ENCODE measurements at regions not wholly inside any gene's neighbourhood (a gene's known extent, or its start where the extent isn't known, plus 50 kb on each side); places are given as distances from the start of the nearest gene placed in this dataset.
"Not testable (repeated sequence)": the region's sequence is repeated elsewhere in the genome, so short reads cannot be mapped to it uniquely, and the experiment has no call there.

DNA sequence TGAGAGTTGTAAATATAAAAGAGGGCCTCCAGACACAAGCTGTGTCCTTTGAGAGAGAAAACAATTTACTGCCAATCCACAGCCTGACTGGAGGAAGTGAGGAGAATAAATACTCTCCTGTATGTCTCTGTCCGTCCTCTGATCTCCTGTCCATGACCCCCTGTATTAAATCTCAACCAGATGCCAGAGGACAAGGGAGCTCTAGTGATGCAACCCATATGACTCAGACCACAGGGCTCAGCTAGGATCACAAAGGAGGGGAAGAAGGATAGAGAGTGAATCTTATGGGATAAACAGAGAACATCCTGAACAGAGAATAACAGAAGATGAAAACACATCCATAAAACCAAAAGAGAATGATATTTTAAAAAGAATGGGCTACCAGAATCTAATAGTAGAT, 482.6 kb downstream of the PLOD2 start:
- CTCF ChIA-PET: interaction anchor here (0.5 kb wide), 1 partner anchor 13 kb away, joined by 3 read pairs; no protein-coding TSS in a partner anchor
- Mint-ChIP-seq H3K27ac (ENCODE audit: unreplicated experiment) (no peak overlapping the region), H3K4me1 (ENCODE audit: low read depth, unreplicated experiment) (peaks cover 14% of the 10 kb centered on the region)

DNA sequence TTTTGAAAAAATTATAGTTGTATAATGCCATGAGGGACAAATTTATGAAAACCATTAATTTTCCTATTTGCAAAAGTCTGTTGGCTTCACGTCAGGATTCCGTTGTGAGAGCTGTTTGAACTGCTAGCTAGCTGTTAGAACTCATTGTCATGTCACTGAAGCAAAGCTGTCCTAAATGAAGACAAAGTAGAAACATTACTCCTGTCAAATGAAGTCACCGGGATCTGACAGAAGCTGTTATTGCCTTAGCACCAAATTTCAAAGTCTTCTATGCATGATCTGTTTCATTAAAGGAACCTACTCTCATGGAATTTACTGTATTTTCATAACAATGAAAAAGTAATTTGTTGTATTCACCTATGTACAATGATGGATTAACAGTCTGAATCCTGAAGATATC, 479.8 kb downstream of the PLOD2 start:
- peaks cover 7% of the 10 kb centered on the region for H3K4me1 Mint-ChIP-seq (ENCODE audit: low read depth, unreplicated experiment)
- no peaks in the 10 kb centered on the region for H3K36me3 Mint-ChIP-seq (ENCODE audit: insufficient read depth, unreplicated experiment)
- CTCF ChIA-PET: interaction anchor here (0.7 kb wide), 1 partner anchor 1481 kb away, joined by 3 read pairs; no protein-coding TSS in a partner anchor
- H3K4me3 Mint-ChIP-seq (ENCODE audit: low read depth, unreplicated experiment): no peak overlapping the region
- no TSS peak for BruUV-seq (replicated peaks)
- no peak overlapping the region for H3K27ac Mint-ChIP-seq (ENCODE audit: unreplicated experiment)
- TF ChIP-seq, protein P1, sequence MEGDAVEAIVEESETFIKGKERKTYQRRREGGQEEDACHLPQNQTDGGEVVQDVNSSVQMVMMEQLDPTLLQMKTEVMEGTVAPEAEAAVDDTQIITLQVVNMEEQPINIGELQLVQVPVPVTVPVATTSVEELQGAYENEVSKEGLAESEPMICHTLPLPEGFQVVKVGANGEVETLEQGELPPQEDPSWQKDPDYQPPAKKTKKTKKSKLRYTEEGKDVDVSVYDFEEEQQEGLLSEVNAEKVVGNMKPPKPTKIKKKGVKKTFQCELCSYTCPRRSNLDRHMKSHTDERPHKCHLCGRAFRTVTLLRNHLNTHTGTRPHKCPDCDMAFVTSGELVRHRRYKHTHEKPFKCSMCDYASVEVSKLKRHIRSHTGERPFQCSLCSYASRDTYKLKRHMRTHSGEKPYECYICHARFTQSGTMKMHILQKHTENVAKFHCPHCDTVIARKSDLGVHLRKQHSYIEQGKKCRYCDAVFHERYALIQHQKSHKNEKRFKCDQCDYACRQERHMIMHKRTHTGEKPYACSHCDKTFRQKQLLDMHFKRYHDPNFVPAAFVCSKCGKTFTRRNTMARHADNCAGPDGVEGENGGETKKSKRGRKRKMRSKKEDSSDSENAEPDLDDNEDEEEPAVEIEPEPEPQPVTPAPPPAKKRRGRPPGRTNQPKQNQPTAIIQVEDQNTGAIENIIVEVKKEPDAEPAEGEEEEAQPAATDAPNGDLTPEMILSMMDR (IDR thresholded peaks at IDR 0.05; ENCODE audit: unreplicated experiment): no peak
- H3K9me3 Mint-ChIP-seq (ENCODE audit: low read depth, unreplicated experiment): no peaks in the 10 kb centered on the region
- intact Hi-C loops (cut with micrococcal nuclease; ENCODE audit: unreplicated experiment): no loop called here
- no peaks in the 10 kb centered on the region for H3K27me3 Mint-ChIP-seq (ENCODE audit: unreplicated experiment)
- DNase-seq: no peak

More for the DNA sequence above, 482.6 kb downstream of the PLOD2 start:
- BruUV-seq (replicated peaks): no TSS peak
- DNase-seq: no peak
- Mint-ChIP-seq H3K4me3 (ENCODE audit: low read depth, unreplicated experiment) (no peak overlapping the region), H3K36me3 (ENCODE audit: insufficient read depth, unreplicated experiment) (no peaks in the 10 kb centered on the region), H3K27me3 (ENCODE audit: unreplicated experiment) (no peaks in the 10 kb centered on the region), H3K9me3 (ENCODE audit: low read depth, unreplicated experiment) (no peaks in the 10 kb centered on the region)
- TF ChIP-seq, protein P1 (IDR thresholded peaks at IDR 0.05; ENCODE audit: unreplicated experiment): no peak
- intact Hi-C loops (cut with micrococcal nuclease; ENCODE audit: unreplicated experiment): no loop called here

DNA sequence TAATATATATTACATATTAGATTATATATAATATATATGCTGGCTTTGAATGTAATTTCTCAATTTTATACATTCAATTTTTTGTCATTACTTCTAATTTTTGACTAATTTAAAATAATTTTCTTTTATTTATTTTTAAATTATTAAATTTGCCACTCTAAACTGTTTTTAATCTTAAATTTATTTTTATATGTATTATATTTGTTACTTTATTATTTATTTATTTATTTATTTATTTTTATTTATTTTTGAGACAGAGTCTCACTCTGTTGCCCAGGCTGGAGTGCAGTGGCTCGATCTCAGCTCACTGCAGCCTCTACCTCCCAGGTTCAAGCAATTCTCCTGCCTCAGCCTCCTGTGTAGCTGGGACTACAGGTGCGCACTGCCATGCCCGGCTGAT, 473.0 kb downstream of the PLOD2 start:
- H3K27ac Mint-ChIP-seq (ENCODE audit: unreplicated experiment); H3K27me3 Mint-ChIP-seq (ENCODE audit: unreplicated experiment); H3K36me3 Mint-ChIP-seq (ENCODE audit: insufficient read depth, unreplicated experiment); H3K4me3 Mint-ChIP-seq (ENCODE audit: low read depth, unreplicated experiment); DNase-seq; H3K9me3 Mint-ChIP-seq (ENCODE audit: low read depth, unreplicated experiment); H3K4me1 Mint-ChIP-seq (ENCODE audit: low read depth, unreplicated experiment); intact Hi-C loops (cut with micrococcal nuclease; ENCODE audit: unreplicated experiment); CTCF ChIA-PET; BruUV-seq (replicated peaks): not testable (repeated sequence)

DNA sequence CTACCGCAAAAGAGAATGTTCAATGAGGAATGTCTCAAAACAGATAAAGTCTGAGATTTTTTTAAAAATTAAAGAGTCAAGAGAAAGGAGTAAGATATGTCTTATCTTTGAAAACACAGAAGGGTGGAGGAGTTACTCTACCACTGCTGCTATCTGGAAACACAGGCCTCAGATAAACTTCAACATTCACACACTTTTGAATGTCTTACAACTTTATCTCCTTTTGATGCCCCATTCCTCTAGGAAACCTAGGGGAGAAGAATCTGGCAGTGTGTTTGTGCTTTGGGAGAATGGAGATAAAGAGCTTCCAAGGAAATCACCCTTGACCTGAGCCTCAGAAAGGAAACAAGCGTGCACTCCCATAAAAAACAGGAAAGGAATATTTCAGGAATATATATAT, 468.2 kb downstream of the PLOD2 start:
- Mint-ChIP-seq H3K4me3 (ENCODE audit: low read depth, unreplicated experiment) (no peak overlapping the region), H3K36me3 (ENCODE audit: insufficient read depth, unreplicated experiment) (no peaks in the 10 kb centered on the region), H3K27ac (ENCODE audit: unreplicated experiment) (no peak overlapping the region), H3K9me3 (ENCODE audit: low read depth, unreplicated experiment) (no peaks in the 10 kb centered on the region), H3K4me1 (ENCODE audit: low read depth, unreplicated experiment) (no peaks in the 10 kb centered on the region), H3K27me3 (ENCODE audit: unreplicated experiment) (no peaks in the 10 kb centered on the region)
- TF ChIP-seq, protein P1 (IDR thresholded peaks at IDR 0.05; ENCODE audit: unreplicated experiment): no peak
- DNase-seq: no peak
- CTCF ChIA-PET: no interaction called here
- intact Hi-C loops (cut with micrococcal nuclease; ENCODE audit: unreplicated experiment): no loop called here
- BruUV-seq (replicated peaks): no TSS peak

DNA sequence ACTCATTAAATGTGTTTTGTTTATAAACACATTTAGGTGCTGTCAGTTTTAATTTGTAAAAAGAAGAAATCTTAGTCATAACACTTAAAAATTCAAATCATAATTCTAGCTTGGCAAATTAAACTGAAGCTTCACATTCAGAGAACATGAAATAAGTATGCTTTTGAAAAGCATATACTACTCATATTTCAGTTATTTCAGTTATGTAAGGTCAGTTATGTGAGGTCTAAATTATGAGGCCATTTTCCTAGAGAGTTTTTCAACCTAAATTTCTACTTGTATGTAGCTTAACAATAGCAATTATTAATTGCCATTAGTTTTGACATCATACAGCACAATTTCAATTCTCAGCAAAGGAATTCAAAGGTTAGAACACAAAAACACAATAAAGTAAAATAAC, 465.0 kb downstream of the PLOD2 start:
- TF ChIP-seq, protein P1 (IDR thresholded peaks at IDR 0.05; ENCODE audit: unreplicated experiment): no peak
- H3K4me1 Mint-ChIP-seq (ENCODE audit: low read depth, unreplicated experiment): no peaks in the 10 kb centered on the region
- no peak overlapping the region for H3K27ac Mint-ChIP-seq (ENCODE audit: unreplicated experiment)
- CTCF ChIA-PET: no interaction called here
- H3K9me3 Mint-ChIP-seq (ENCODE audit: low read depth, unreplicated experiment): no peaks in the 10 kb centered on the region
- H3K36me3 Mint-ChIP-seq (ENCODE audit: insufficient read depth, unreplicated experiment): no peaks in the 10 kb centered on the region
- DNase-seq: no peak
- BruUV-seq (replicated peaks): no TSS peak
- intact Hi-C loops (cut with micrococcal nuclease; ENCODE audit: unreplicated experiment): no loop called here
- no peak overlapping the region for H3K4me3 Mint-ChIP-seq (ENCODE audit: low read depth, unreplicated experiment)
- H3K27me3 Mint-ChIP-seq (ENCODE audit: unreplicated experiment): no peaks in the 10 kb centered on the region

Data from Calu3 (cell line).